Stimulated activated naive CD8-positive, alpha-beta T cell treated with anti-CD3 and anti-CD28 coated beads, Interleukin-15, Interleukin-2, amounts not matched to agents 100 U/mL and 50 U/mL, for 24 hours (primary cell): ENCODE measurements at regions not wholly inside any gene's neighbourhood (a gene's known extent, or its start where the extent isn't known, plus 50 kb on each side); places are given as distances from the start of the nearest gene placed in this dataset.
"Not testable (repeated sequence)": the region's sequence is repeated elsewhere in the genome, so short reads cannot be mapped to it uniquely, and the experiment has no call there.

Experiments
- ATAC-seq: fragments of 150-1000 bp; cut with Tn5 transposase; one replicate; pipeline ENCODE4 v1.10.0; 2021
- DNase-seq: peaks from one replicate; pipeline ENCODE4 v3.0.0; 2021

GRCh38 chr16:80007231-80007630 is 406.7 kb upstream of the MAF start:
- ATAC-seq: no peak

DNA sequence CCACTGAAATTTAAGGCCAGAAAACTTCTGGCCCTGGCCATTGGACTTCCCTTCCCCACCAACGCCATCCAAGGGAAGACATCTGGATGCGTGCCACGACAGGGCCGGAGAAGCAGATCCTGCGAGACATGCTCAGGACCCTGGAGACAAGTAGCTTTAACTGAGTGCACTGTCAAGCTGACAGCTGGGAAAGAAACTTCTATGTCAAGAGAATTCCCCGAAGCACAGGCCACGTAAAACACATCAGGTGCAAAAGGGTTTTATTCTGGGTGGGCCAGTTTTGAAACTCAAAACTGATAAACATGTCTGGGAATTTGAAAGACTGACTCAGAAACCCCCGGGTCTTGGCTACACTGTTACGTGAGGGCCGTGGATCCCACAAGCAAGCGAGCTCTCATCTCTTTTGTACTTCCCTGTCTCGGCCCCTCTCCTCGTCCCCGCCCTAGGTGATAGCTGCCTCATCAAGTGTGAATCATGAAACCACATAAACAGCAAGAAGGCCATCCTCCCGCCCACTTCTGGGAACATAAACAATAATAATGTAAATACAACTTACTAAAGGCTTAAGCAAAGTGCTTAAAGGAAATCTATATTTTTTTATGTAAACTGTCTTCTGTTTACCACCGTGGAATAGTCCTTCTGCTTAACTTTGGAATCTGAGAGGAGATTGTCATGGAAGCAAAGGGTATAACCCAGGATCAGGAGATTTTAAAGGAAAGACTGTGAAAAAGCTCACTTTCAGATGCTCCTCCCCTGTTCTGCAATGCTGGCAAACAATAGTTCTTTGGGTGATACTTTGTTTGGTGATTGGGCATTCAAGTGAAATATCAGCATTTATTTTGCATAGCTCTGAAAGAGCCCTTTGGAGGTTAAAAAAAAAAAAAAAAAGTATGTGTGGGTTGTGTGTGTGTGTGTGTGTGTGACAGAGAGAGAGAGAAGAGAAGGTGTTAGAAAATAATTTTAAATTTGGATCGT is 406.0 kb upstream of the MAF start:
- no peak for ATAC-seq
- DNase-seq: no peak

More at GRCh38 chr16:80007231-80007630, 406.7 kb upstream of the MAF start:
- no peak for DNase-seq

DNA sequence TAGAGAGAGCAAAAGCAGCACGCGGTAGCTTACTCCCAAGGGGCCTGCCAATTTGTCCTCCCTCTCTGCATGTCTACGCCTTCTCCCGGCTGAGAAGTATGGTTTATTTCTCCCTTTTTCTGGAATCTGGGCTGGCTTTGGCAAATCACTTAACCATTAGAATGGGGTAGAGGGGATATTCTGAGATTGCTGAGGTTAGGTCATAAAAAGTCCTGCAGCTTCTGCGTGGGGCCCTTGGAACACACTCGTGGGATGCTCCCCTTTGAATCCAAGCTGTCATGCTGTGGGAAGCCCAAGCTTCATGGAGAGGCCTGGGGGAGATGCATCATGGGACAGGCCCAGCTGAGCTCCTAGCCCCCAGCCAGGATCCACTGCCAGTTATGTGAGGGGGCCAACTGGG is 403.6 kb upstream of the MAF start:
- ATAC-seq (no peak), DNase-seq (no peak)

GRCh38 chr16:80002261-80002660 is 401.7 kb upstream of the MAF start:
- DNase-seq: no peak
- ATAC-seq: no peak

DNA sequence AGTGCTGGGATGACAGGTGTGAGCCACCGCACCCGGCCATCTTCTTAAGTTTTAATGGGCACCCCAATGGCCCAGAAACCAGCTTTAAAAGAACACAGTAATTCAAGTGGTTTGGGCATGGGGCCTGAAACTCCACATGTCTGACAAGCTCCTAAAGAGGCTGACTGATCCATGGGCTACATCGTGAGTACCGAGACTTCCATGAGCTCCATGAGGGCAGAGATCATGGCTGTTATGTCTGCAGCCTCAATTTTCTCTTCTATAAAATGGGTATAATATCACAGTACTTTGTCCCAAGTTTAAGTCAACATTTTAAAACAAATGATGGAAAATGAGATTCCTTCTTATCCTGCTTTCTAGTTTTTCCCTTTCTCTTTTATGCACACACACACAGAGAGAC is 397.6 kb upstream of the MAF start:
- ATAC-seq (no peak), DNase-seq (no peak)

- no peak for ATAC-seq
These were observed 396.7 kb upstream of the MAF start for GRCh38 chr16:79997257-79997656.

GRCh38 chr16:79996321-79996720 is 395.8 kb upstream of the MAF start:
- ATAC-seq: no peak
- DNase-seq: no peak

More at GRCh38 chr16:79997257-79997656, 396.7 kb upstream of the MAF start:
- DNase-seq: peak; percentile 3

DNA sequence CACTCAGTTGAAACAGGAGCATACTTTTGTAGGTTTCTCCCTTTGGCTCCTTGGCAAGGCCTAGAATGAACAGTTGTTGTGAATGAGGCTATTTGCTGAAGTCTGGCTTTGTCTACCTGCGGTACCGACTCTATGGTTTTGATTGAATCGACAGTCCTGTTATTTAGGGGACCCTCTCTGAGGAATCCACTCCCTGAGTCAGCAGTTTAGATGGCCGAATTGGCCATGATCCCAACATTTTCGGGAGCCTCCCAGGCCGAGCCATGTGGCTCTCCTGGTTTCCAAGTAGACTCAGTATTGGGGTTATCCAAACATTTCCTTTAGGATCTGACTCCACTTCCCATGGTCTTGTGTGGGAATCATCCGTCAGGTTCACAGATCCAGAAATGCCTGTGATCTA is 394.8 kb upstream of the MAF start:
- DNase-seq (no peak), ATAC-seq (no peak)

DNA sequence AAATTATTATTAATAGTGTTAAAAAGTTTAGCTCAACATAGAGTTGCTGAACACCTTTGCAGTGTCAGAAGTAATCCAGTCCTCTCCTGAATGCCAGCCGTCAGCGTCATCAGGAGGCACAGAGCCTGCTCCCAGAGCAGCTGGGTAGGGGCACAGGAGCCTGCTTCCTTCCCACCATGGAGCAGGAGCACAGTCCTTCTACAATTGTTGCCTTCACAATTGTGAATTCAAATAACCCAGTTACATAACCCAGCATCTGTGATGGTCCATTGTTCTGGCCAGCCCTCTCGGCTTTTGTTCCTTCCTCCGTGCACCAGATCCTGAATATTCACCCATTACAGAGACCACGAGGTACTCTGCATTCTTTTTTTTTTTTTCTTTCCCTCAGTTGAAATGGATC is 393.9 kb upstream of the MAF start:
- DNase-seq (no peak), ATAC-seq (no peak)

DNA sequence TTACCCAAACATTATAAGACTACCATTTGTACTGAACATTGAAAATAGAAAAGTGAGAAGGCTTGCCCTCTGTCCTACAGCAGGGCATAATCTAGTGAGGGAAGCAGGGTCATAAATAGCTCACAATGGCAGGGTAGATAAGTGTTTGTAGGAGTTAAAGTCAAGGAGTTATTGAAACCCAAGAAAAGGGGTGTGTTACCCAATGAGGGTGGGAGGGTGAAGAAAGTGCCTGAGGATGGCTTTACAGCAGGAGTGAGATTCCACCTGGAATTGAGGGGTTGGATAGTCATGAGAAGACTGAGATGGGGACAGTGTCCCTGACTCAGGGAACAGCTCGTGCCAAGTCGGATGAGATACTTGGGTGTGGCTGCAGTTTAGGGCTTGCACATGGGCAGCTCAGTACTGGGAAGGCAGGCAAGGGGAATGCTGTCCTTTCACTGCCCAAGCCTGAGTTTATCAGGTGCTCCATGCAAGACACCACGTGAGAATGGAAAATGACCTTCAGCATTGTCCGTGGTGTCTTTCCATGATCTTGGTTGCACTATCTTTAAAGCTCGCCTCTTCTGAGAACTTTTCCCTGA is 393.2 kb upstream of the MAF start:
- DNase-seq: no peak
- ATAC-seq: no peak

DNA sequence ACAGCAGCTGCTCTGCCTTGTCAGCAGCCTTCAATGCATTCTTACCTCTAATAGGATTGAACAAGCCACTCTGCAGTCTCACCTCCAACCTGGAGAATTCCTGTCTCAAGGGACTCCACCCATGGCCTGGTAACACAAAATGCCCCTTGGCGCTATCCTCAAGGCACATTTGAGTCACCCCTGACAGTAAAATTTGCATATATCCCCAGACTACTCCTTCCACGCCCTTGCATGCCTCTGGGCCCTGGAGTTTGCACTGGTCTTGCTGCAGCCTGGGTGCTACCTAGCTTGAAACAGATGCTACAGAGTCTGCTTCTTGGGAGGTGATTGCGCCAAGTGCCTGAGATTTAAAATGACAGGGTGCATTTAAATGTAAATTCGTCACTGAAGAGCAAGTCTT is 391.4 kb upstream of the MAF start:
- DNase-seq (no peak), ATAC-seq (no peak)

- ATAC-seq (no peak), DNase-seq (no peak)
These were observed 388.2 kb upstream of the MAF start for GRCh38 chr16:79988721-79989220.

- ATAC-seq: no peak
- DNase-seq: no peak
These were observed 387.6 kb upstream of the MAF start for GRCh38 chr16:79988089-79988488.

GRCh38 chr16:79986352-79986751 is 385.8 kb upstream of the MAF start:
- no peak for ATAC-seq

GRCh38 chr16:79985606-79986005 is 385.1 kb upstream of the MAF start:
- no peak for DNase-seq
- ATAC-seq: no peak

More at GRCh38 chr16:79986352-79986751, 385.8 kb upstream of the MAF start:
- no peak for DNase-seq

DNA sequence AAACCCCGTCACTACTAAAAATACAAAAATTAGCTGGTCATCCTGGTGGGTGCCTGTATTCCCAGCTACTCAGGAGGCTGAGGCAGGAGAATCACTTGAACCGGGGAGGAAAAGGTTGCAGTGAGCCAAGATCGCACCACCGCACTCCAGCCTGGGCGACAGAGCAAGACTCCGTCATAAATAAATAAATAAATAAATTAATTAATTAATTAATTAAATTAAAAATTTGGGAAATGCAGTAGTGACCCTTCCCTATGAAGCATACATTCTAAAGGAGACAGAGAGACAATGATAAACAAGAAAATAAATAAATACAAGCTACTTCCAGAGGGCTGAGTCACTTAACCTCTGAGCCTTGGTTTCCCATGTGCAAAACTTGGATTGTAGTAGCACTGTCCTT is 383.6 kb upstream of the MAF start:
- not testable (repeated sequence) for ATAC-seq, DNase-seq

GRCh38 chr16:79982862-79983261 is 382.3 kb upstream of the MAF start:
- no peak for ATAC-seq

DNA sequence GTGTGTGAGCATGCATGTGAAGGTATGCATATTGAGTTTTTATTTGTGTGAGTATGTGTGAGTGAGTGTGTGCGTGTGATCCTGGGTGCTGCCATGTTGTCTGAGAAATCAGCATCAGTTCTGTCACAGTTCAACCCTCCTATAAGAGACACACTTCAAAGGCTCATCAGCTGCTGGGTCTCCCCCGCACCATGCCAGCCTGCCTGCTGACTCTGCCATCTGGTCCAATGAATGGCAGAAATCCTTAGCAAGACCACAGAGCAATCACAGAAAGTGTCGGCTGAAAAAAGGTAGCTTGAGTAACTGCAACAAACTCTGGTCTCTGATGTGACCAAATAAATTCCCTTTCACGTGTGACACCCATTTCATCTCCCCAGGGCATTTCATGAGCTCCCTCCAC is 381.8 kb upstream of the MAF start:
- DNase-seq: no peak
- ATAC-seq: no peak

More at GRCh38 chr16:79982862-79983261, 382.3 kb upstream of the MAF start:
- no peak for DNase-seq

DNA sequence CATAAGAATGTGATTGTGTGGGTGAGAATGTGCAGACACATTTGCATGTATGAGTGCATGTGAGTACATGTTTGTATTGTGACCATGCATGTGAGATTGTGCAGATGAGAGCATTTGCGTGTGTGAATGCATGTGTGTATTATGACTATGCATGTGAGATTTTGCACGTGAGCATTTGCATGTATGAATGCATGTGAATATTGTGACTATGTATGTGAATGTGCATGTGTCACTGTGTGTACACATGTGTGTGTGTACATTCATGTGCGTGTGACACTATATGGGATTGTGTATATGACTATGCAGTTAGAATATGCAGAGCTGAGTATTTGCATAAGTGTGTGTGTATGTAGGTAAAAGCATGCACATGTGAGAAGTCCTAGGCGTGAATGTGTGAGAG is 381.3 kb upstream of the MAF start:
- DNase-seq (no peak), ATAC-seq (no peak)

GRCh38 chr16:79980650-79981521 is 380.3 kb upstream of the MAF start:
- no peak for DNase-seq
- ATAC-seq: no peak

DNA sequence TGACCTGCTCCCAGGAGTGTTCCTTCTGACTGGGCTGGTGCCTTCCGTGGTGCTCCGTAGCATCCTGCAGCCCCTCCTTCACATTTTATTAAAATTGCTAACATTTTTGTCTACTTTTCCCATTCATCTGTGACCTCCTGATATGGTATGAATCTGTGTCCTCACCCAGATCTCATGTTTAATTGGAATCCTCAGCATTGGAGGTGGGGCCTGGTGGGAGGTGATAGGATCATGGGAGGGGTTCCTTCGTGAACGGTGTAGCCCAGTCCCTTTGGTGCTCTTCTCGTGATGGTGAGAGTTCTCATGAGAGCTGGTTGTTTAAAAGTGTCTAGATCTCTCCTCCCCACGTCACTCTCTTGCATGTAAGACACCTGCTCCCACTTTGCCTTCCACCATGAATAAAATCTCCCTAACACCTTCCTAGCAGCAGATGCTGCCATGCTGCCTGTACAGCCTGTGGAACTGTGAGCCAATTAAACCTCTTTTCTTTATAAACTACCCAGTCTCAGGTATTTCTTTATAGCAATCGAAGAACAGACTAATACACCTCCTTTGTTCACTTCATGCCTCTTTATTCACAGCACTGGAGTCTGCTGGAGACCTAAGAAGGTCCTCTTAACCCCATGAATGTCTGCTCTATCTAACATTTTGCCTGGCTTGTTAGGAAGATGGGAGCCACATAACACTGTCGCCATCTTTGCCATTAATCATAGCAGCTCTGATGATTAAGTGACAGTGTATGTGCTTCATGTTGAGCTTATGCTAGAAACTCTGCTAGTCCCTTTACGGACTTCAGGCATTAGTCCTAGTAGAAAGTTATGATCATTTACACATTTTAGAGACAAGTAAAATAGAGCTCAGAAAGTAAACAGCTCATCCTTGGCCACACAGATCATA is 377.7 kb upstream of the MAF start:
- ATAC-seq (no peak), DNase-seq (no peak)
